ENCODE measurements at regions not wholly inside any gene's neighbourhood (a gene's known extent, or its start where the extent isn't known, plus 50 kb on each side); places are given as distances from the start of the nearest gene placed in this dataset.

- H3K36me3 Mint-ChIP-seq (ENCODE audit: low read depth) = no peaks in the 10 kb centered on the region
- H3K9me3 Mint-ChIP-seq = no peaks in the 10 kb centered on the region
- no peak overlapping the region for H3K4me3 Mint-ChIP-seq
- H3K27me3 Mint-ChIP-seq = no peaks in the 10 kb centered on the region
- intact Hi-C loops (cut with micrococcal nuclease) = no loop called here
- no peaks in the 10 kb centered on the region for H3K4me1 Mint-ChIP-seq (ENCODE audit: low read depth)
- H3K27ac Mint-ChIP-seq = no peak overlapping the region
Observed at GRCh38 chr9:1217076-1217475, 166.9 kb downstream of the DMRT2 start.

- no peak overlapping the region for H3K27ac Mint-ChIP-seq
- H3K4me1 Mint-ChIP-seq (ENCODE audit: low read depth) = no peaks in the 10 kb centered on the region
- no peak overlapping the region for H3K4me3 Mint-ChIP-seq
- no peaks in the 10 kb centered on the region for H3K27me3 Mint-ChIP-seq
- no peaks in the 10 kb centered on the region for H3K36me3 Mint-ChIP-seq (ENCODE audit: low read depth)
- intact Hi-C loops (cut with micrococcal nuclease) = no loop called here
- H3K9me3 Mint-ChIP-seq = peaks cover 13% of the 10 kb centered on the region
Observed at GRCh38 chr9:1219284-1219683, 169.1 kb downstream of the DMRT2 start.

- no peak overlapping the region for H3K27ac Mint-ChIP-seq
- no peak overlapping the region for H3K4me3 Mint-ChIP-seq
- intact Hi-C loops (cut with micrococcal nuclease) = no loop called here
- H3K36me3 Mint-ChIP-seq (ENCODE audit: low read depth) = no peaks in the 10 kb centered on the region
- no peaks in the 10 kb centered on the region for H3K4me1 Mint-ChIP-seq (ENCODE audit: low read depth)
- peaks cover 13% of the 10 kb centered on the region for H3K9me3 Mint-ChIP-seq
- no peaks in the 10 kb centered on the region for H3K27me3 Mint-ChIP-seq
Observed at GRCh38 chr9:1221298-1221697, 171.1 kb downstream of the DMRT2 start.

- Mint-ChIP-seq H3K9me3 (peaks cover 13% of the 10 kb centered on the region), H3K36me3 (ENCODE audit: low read depth) (no peaks in the 10 kb centered on the region), H3K4me3 (no peak overlapping the region), H3K4me1 (ENCODE audit: low read depth) (no peaks in the 10 kb centered on the region), H3K27ac (no peak overlapping the region), H3K27me3 (no peaks in the 10 kb centered on the region)
- intact Hi-C loops (cut with micrococcal nuclease) = no loop called here
Observed at GRCh38 chr9:1222511-1222910, 172.4 kb downstream of the DMRT2 start.

GRCh38 chr9:1231998-1232919 is 182.1 kb downstream of the DMRT2 start:
- intact Hi-C loops (cut with micrococcal nuclease) = no loop called here
- Mint-ChIP-seq H3K4me3 (no peak overlapping the region), H3K9me3 (no peaks in the 10 kb centered on the region), H3K4me1 (ENCODE audit: low read depth) (no peaks in the 10 kb centered on the region), H3K27me3 (no peaks in the 10 kb centered on the region), H3K36me3 (ENCODE audit: low read depth) (no peaks in the 10 kb centered on the region), H3K27ac (no peak overlapping the region)

- no peak overlapping the region for H3K27ac Mint-ChIP-seq
- no peaks in the 10 kb centered on the region for H3K36me3 Mint-ChIP-seq (ENCODE audit: low read depth)
- intact Hi-C loops (cut with micrococcal nuclease) = no loop called here
- H3K4me1 Mint-ChIP-seq (ENCODE audit: low read depth) = no peaks in the 10 kb centered on the region
- no peaks in the 10 kb centered on the region for H3K9me3 Mint-ChIP-seq
- H3K27me3 Mint-ChIP-seq = no peaks in the 10 kb centered on the region
- no peak overlapping the region for H3K4me3 Mint-ChIP-seq
Observed at GRCh38 chr9:1233568-1233967, 183.4 kb downstream of the DMRT2 start.

GRCh38 chr9:1235650-1236049 is 185.5 kb downstream of the DMRT2 start:
- H3K27ac Mint-ChIP-seq = no peak overlapping the region
- no peaks in the 10 kb centered on the region for H3K9me3 Mint-ChIP-seq
- H3K4me1 Mint-ChIP-seq (ENCODE audit: low read depth) = no peaks in the 10 kb centered on the region
- intact Hi-C loops (cut with micrococcal nuclease) = no loop called here
- H3K36me3 Mint-ChIP-seq (ENCODE audit: low read depth) = no peaks in the 10 kb centered on the region
- H3K4me3 Mint-ChIP-seq = no peak overlapping the region
- H3K27me3 Mint-ChIP-seq = no peaks in the 10 kb centered on the region

- intact Hi-C loops (cut with micrococcal nuclease) = no loop called here
- no peak overlapping the region for H3K27ac Mint-ChIP-seq
- H3K4me1 Mint-ChIP-seq (ENCODE audit: low read depth) = no peaks in the 10 kb centered on the region
- H3K4me3 Mint-ChIP-seq = no peak overlapping the region
- H3K27me3 Mint-ChIP-seq = no peaks in the 10 kb centered on the region
- no peaks in the 10 kb centered on the region for H3K9me3 Mint-ChIP-seq
- no peaks in the 10 kb centered on the region for H3K36me3 Mint-ChIP-seq (ENCODE audit: low read depth)
Observed at GRCh38 chr9:1236061-1236460, 185.9 kb downstream of the DMRT2 start.

GRCh38 chr9:1238407-1238806 is 188.2 kb downstream of the DMRT2 start:
- Mint-ChIP-seq H3K4me3 (no peak overlapping the region), H3K36me3 (ENCODE audit: low read depth) (no peaks in the 10 kb centered on the region), H3K4me1 (ENCODE audit: low read depth) (no peaks in the 10 kb centered on the region), H3K27ac (no peak overlapping the region), H3K9me3 (no peaks in the 10 kb centered on the region), H3K27me3 (no peaks in the 10 kb centered on the region)
- intact Hi-C loops (cut with micrococcal nuclease) = no loop called here

- Mint-ChIP-seq H3K4me1 (ENCODE audit: low read depth) (no peaks in the 10 kb centered on the region), H3K27me3 (no peaks in the 10 kb centered on the region), H3K36me3 (ENCODE audit: low read depth) (no peaks in the 10 kb centered on the region), H3K4me3 (no peak overlapping the region), H3K27ac (no peak overlapping the region), H3K9me3 (no peaks in the 10 kb centered on the region)
- intact Hi-C loops (cut with micrococcal nuclease) = no loop called here
Observed at GRCh38 chr9:1248743-1249142, 198.6 kb downstream of the DMRT2 start.

- Mint-ChIP-seq H3K36me3 (ENCODE audit: low read depth) (no peaks in the 10 kb centered on the region), H3K4me3 (no peak overlapping the region), H3K9me3 (no peaks in the 10 kb centered on the region), H3K27ac (no peak overlapping the region), H3K4me1 (ENCODE audit: low read depth) (no peaks in the 10 kb centered on the region), H3K27me3 (no peaks in the 10 kb centered on the region)
- intact Hi-C loops (cut with micrococcal nuclease) = no loop called here
Observed at GRCh38 chr9:1253064-1253979, 203.2 kb downstream of the DMRT2 start.

- H3K36me3 Mint-ChIP-seq (ENCODE audit: low read depth) = no peaks in the 10 kb centered on the region
- no peaks in the 10 kb centered on the region for H3K9me3 Mint-ChIP-seq
- no peaks in the 10 kb centered on the region for H3K4me1 Mint-ChIP-seq (ENCODE audit: low read depth)
- H3K27ac Mint-ChIP-seq = no peak overlapping the region
- intact Hi-C loops (cut with micrococcal nuclease) = no loop called here
- H3K27me3 Mint-ChIP-seq = no peaks in the 10 kb centered on the region
- no peak overlapping the region for H3K4me3 Mint-ChIP-seq
Observed at GRCh38 chr9:1254071-1254470, 203.9 kb downstream of the DMRT2 start.

GRCh38 chr9:1256178-1256577 is 206.0 kb downstream of the DMRT2 start:
- no peak overlapping the region for H3K4me3 Mint-ChIP-seq
- no peaks in the 10 kb centered on the region for H3K9me3 Mint-ChIP-seq
- H3K27me3 Mint-ChIP-seq = no peaks in the 10 kb centered on the region
- intact Hi-C loops (cut with micrococcal nuclease) = no loop called here
- no peaks in the 10 kb centered on the region for H3K36me3 Mint-ChIP-seq (ENCODE audit: low read depth)
- H3K4me1 Mint-ChIP-seq (ENCODE audit: low read depth) = no peaks in the 10 kb centered on the region
- H3K27ac Mint-ChIP-seq = no peak overlapping the region

- no peak overlapping the region for H3K27ac Mint-ChIP-seq
- H3K27me3 Mint-ChIP-seq = no peaks in the 10 kb centered on the region
- H3K9me3 Mint-ChIP-seq = no peaks in the 10 kb centered on the region
- intact Hi-C loops (cut with micrococcal nuclease) = no loop called here
- H3K4me3 Mint-ChIP-seq = no peak overlapping the region
- H3K4me1 Mint-ChIP-seq (ENCODE audit: low read depth) = no peaks in the 10 kb centered on the region
- no peaks in the 10 kb centered on the region for H3K36me3 Mint-ChIP-seq (ENCODE audit: low read depth)
Observed at GRCh38 chr9:1261266-1261665, 211.1 kb downstream of the DMRT2 start.
